Brain microvascular endothelial cell (primary cell): ENCODE measurements at regions not wholly inside any gene's neighbourhood (a gene's known extent, or its start where the extent isn't known, plus 50 kb on each side); places are given as distances from the start of the nearest gene placed in this dataset.

Experiments
- DNase-seq: peaks from one replicate; pipeline ENCODE4 v3.0.0-alpha.2; 2020
- H3K27ac ChIP-seq: fragments of 250-450 bp; sonication (Bioruptor Pico); 2 replicates; pipeline ENCODE4 v1.5.1; 2020; ENCODE audit warnings: mild to moderate bottlenecking, moderate library complexity
- H3K27me3 ChIP-seq: fragments of 250-450 bp; sonication (Bioruptor Pico); replicated peaks from 2 replicates; pipeline ENCODE4 v1.5.1; 2020; ENCODE audit warnings: mild to moderate bottlenecking
- H3K36me3 ChIP-seq: fragments of 250-450 bp; sonication (Bioruptor Pico); replicated peaks from 2 replicates; pipeline ENCODE4 v1.5.1; 2020; ENCODE audit warnings: mild to moderate bottlenecking
- H3K4me3 ChIP-seq: 2 replicates; pipeline ENCODE4 v1.5.1; 2011; ENCODE audit warnings: low read depth, mild to moderate bottlenecking, control low read depth, low read length, moderate library complexity
- in situ Hi-C: cut with HindIII; loops from 2 replicates; pipeline ENCODE4 v1.10.0; 2017; ENCODE audit warnings: low sequenced_read_pairs, low pct_ligation_motif_present
- TF ChIP-seq, protein P1 (sequence below): IDR thresholded peaks from 2 replicates; pipeline ENCODE4 v1.5.1; 2011; ENCODE audit warnings: low read depth, mild to moderate bottlenecking, moderate library complexity, low read length, control low read depth, inconsistent platforms; ENCODE audit errors: missing control alignments

DNA sequence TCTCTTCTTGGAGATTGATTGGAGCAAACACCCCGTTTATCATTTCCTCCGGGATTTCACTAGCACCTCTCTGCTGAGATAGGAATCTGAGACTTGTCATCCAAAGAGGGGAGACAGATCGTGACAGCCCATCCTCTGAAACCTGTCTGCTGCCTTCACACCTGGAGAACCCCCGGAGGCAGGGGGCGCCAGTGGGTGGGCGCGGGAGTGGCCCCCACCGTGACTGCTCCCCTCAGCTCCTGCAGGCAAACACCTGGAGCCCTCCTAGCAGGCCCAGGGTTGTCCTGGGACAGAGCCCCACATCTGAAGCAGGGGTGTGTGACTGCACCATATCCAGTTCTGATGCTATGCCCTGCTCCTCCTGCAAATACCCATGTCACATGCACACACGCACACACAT, 209.5 kb upstream of the POU3F1 start:
- DNase-seq, result no peak
- TF ChIP-seq, protein P1, sequence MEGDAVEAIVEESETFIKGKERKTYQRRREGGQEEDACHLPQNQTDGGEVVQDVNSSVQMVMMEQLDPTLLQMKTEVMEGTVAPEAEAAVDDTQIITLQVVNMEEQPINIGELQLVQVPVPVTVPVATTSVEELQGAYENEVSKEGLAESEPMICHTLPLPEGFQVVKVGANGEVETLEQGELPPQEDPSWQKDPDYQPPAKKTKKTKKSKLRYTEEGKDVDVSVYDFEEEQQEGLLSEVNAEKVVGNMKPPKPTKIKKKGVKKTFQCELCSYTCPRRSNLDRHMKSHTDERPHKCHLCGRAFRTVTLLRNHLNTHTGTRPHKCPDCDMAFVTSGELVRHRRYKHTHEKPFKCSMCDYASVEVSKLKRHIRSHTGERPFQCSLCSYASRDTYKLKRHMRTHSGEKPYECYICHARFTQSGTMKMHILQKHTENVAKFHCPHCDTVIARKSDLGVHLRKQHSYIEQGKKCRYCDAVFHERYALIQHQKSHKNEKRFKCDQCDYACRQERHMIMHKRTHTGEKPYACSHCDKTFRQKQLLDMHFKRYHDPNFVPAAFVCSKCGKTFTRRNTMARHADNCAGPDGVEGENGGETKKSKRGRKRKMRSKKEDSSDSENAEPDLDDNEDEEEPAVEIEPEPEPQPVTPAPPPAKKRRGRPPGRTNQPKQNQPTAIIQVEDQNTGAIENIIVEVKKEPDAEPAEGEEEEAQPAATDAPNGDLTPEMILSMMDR, result no peak
- no peaks in the 10 kb centered on the region for H3K27me3 ChIP-seq
- H3K4me3 ChIP-seq, result no peak overlapping the region
- no peak overlapping the region for H3K27ac ChIP-seq
- no peaks in the 10 kb centered on the region for H3K36me3 ChIP-seq
- in situ Hi-C loops, result no loop called here

DNA sequence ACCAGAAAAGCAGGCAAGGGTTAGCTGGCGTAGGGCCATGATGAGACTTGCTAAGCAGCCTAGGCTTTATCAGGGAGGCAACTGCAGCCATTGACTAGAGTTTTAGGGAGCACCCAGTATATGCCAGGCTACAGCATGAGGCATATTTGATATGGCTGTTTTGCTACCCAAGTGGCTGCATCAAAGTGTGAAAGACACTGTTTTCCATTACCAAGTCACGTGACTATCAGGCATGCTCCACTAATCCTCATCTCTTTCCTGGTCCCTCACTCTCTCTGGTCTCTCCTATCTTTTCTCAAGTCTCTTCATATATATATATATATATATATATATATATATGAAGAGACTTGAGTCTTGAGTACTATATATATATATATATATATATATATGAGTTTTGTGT, 206.7 kb upstream of the POU3F1 start:
- H3K27ac ChIP-seq, result no peak overlapping the region

DNA sequence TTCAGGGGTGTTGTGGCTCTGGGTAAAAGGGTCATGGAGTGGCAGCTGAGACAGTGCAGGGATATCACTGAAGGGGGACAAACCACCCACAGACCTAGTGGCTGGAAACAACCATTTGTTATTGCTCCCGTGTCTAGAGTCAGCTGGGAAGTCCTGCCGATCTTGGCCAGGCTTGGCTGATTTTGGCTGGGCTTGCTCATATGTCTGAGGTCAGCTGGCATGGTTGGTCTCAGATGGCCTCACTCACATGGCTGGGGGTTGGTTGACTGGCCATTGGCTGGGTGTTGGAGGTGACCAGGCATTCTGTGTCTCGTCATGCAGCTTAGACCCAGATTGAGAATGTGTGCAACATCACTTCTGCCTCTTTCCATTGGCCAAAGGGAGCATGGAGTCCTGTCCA, 203.8 kb upstream of the POU3F1 start:
- H3K4me3 ChIP-seq, result no peak overlapping the region
- H3K27me3 ChIP-seq, result no peaks in the 10 kb centered on the region
- in situ Hi-C loops, result no loop called here
- peak; percentile 0 for DNase-seq
- H3K27ac ChIP-seq, result no peak overlapping the region
- no peaks in the 10 kb centered on the region for H3K36me3 ChIP-seq
- TF ChIP-seq, protein P1, result no peak

More for the DNA sequence above, 206.7 kb upstream of the POU3F1 start:
- Histone ChIP-seq H3K4me3 (no peak overlapping the region), H3K36me3 (no peaks in the 10 kb centered on the region), H3K27me3 (no peaks in the 10 kb centered on the region)
- TF ChIP-seq, protein P1, result no peak
- no peak for DNase-seq
- in situ Hi-C loops, result no loop called here

DNA sequence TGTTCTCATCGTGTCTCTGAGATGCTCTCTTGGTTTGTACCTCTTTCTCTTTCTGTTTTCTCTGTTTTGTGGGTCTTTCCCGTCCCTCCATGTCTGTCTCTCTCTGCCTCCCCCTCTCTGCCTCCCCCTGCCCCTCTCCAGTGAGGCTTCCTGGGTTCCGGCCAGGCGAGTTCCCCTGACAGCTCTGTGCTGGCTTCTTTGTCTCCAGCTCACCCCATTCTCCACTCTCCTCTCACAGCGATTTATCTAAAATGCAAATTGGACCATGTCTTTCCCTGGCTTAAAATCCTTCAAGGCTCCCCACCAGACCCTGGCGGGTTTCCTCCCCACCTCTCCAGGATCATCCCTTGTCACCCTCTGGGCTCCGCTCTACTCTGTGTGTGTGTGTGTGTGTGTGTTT, 202.4 kb upstream of the POU3F1 start:
- TF ChIP-seq, protein P1, result no peak
- Histone ChIP-seq H3K36me3 (no peaks in the 10 kb centered on the region), H3K27ac (no peak overlapping the region), H3K27me3 (no peaks in the 10 kb centered on the region), H3K4me3 (no peak overlapping the region)
- no peak for DNase-seq
- in situ Hi-C loops, result no loop called here

DNA sequence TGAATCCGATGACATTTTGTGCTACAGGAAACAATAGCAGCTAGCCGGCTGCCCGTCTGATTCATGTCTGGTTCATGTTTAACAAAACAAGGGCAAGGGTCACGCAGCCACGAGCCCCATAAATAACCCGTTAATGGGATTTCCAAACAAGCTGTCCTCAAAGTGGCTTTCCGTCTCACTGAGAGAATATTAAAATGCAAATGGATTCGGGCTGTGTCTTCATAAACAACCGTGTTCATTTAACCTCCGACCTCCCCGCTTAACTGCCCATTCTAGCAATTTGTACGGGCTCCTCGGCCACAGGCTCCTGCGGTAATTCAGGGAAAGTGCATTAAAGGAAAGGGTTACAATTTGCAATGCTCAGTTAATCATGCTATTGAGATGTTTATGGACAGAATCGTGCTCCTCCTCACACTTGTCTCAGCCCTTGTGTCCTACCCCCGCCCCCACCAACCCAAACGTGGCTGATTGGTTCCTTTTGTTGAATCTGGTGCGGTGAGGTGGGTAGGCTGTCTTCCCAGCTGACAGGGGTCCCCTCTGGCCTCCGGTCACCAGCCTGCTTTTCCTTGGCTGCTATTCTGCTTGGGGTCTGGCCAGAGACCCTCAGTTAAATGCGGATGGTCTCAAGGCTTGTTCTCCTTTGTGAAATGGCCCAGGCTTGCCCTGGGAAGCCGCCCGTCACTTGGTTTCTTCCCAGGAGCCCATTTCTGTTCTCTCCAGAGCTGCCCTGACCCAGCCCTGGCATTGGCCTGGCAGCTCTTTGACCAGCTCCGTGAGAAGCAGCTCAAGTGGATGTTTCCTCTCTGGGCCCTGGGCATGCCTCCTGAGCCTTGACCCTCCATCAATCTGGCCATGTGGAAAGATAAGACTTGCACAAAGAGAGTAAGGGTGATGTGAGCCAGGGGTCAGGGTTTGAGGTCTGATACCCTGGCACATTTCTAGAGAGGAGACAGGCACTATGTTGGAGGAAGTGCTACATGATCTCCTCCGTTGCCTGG, 200.7 kb upstream of the POU3F1 start:
- H3K27ac ChIP-seq, result no peak overlapping the region
- H3K36me3 ChIP-seq, result no peaks in the 10 kb centered on the region
- no peaks in the 10 kb centered on the region for H3K27me3 ChIP-seq
- TF ChIP-seq, protein P1, result no peak
- no peak overlapping the region for H3K4me3 ChIP-seq
- in situ Hi-C loops, result no loop called here
- DNase-seq, result peak; percentile 22
